ENCODE measurements at regions not wholly inside any gene's neighbourhood (a gene's known extent, or its start where the extent isn't known, plus 50 kb on each side); places are given as distances from the start of the nearest gene placed in this dataset.

DNA sequence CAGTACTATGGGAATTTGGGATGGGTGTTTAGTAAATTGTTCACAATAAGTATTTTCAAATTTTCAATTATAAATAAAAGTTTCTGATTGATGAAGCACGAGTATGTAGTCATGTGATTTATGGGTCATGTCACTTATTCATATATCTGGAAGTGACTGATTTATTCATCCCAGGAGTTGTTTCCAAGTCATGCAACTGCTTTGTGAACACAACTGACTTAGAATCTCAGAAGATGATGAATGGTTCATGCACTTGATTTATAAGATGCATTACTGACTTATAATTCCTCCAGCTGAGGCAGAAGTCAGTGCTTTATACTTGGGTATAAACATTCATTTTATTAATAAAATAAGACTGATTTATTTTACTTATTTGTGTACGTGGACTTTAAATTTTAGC, 137.8 kb upstream of the CBLB start:
- 77% methylated on average over 2 of the region's 2 CpGs for WGBS
- TF ChIP-seq HNF4A (conservative IDR thresholded peaks at IDR 0.05) (no peak), GABPA (IDR thresholded peaks at IDR 0.05 in 1 of 2, conservative IDR thresholded peaks at IDR 0.05 in 1 of 2) (no peak)
- Histone ChIP-seq H3K4me1 (ENCODE audit: control insufficient read depth in 4 of 4, insufficient read depth in 4 of 4, low read length in 3 of 4) (no peaks in the 10 kb centered on the region), H3K27me3 (ENCODE audit: control insufficient read depth in 4 of 4, insufficient read depth in 4 of 4, low read length in 3 of 4) (no peaks in the 10 kb centered on the region), H3K36me3 (ENCODE audit: control insufficient read depth in 4 of 4, insufficient read depth in 3 of 4, low read depth in 1 of 4, low read length in 3 of 4) (no peaks in the 10 kb centered on the region), H3K27ac (ENCODE audit: low read depth in 1 of 2, low read length in 2 of 2) (no peak overlapping the region), H3K9ac (ENCODE audit: low read depth in 1 of 2, low read length in 2 of 2) (no peak overlapping the region), H3K9me3 (ENCODE audit: control insufficient read depth in 4 of 4, low read length in 3 of 4) (no peaks in the 10 kb centered on the region), H3K4me3 (ENCODE audit: low read depth in 1 of 3, low read length in 3 of 3) (no peak overlapping the region)
- no peak for DNase-seq (ENCODE audit: low spot score)

DNA sequence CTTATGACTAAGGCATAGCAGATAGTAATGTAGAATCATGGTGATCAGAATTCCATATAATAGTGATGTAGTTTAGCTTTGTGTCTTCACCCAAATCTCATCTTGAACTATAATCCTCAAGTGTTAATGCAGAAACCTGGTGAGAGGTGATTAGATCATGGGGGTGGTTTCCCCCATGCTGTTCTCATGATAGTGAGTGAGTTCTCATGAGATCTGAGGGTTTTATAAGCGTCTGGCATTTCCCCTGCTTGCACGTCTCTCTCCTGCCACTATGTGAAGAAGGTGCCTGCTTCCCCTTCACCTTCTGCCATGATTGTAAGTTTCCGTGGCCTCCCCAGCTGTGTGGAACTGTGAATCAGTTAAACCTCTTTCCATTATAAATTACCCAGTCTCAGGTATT, 138.7 kb upstream of the CBLB start:
- Histone ChIP-seq H3K27ac (ENCODE audit: low read depth in 1 of 2, low read length in 2 of 2) (no peak overlapping the region), H3K4me1 (ENCODE audit: control insufficient read depth in 4 of 4, insufficient read depth in 4 of 4, low read length in 3 of 4) (no peaks in the 10 kb centered on the region), H3K9me3 (ENCODE audit: control insufficient read depth in 4 of 4, low read length in 3 of 4) (no peaks in the 10 kb centered on the region), H3K36me3 (ENCODE audit: control insufficient read depth in 4 of 4, insufficient read depth in 3 of 4, low read depth in 1 of 4, low read length in 3 of 4) (no peaks in the 10 kb centered on the region), H3K9ac (ENCODE audit: low read depth in 1 of 2, low read length in 2 of 2) (no peak overlapping the region), H3K4me3 (ENCODE audit: low read depth in 1 of 3, low read length in 3 of 3) (no peak overlapping the region), H3K27me3 (ENCODE audit: control insufficient read depth in 4 of 4, insufficient read depth in 4 of 4, low read length in 3 of 4) (no peaks in the 10 kb centered on the region)
- TF ChIP-seq ZBTB33 (IDR thresholded peaks at IDR 0.05), result no peak
- TF ChIP-seq FOXA2 (IDR thresholded peaks at IDR 0.05), result no peak
- TF ChIP-seq CTCF (IDR thresholded peaks at IDR 0.05; ENCODE audit: low read depth, low read length, missing input control), result no peak
- no peak for TF ChIP-seq SP1 (IDR thresholded peaks at IDR 0.05)
- TF ChIP-seq JUND (IDR thresholded peaks at IDR 0.05), result no peak
- no peak for TF ChIP-seq HNF4A (conservative IDR thresholded peaks at IDR 0.05)
- TF ChIP-seq REST (IDR thresholded peaks at IDR 0.05), result no peak
- no peak for TF ChIP-seq NR2F2 (IDR thresholded peaks at IDR 0.05)
- TF ChIP-seq GABPA (IDR thresholded peaks at IDR 0.05 in 1 of 2, conservative IDR thresholded peaks at IDR 0.05 in 1 of 2), result no peak
- TF ChIP-seq, protein P1, sequence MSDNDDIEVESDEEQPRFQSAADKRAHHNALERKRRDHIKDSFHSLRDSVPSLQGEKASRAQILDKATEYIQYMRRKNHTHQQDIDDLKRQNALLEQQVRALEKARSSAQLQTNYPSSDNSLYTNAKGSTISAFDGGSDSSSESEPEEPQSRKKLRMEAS (IDR thresholded peaks at IDR 0.05), result no peak
- TF ChIP-seq RAD21 (IDR thresholded peaks at IDR 0.05), result no peak
- TF ChIP-seq HNF4G (IDR thresholded peaks at IDR 0.05), result no peak
- no peak for TF ChIP-seq TAF1 (conservative IDR thresholded peaks at IDR 0.05)
- no peak for TF ChIP-seq EGR1 (IDR thresholded peaks at IDR 0.05; ENCODE audit: low read depth in 2 of 2)
- no peak for TF ChIP-seq YY1 (IDR thresholded peaks at IDR 0.05)
- TF ChIP-seq, protein P2, sequence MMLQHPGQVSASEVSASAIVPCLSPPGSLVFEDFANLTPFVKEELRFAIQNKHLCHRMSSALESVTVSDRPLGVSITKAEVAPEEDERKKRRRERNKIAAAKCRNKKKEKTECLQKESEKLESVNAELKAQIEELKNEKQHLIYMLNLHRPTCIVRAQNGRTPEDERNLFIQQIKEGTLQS (IDR thresholded peaks at IDR 0.05), result no peak
- no peak for TF ChIP-seq RXRA (IDR thresholded peaks at IDR 0.05)
- no peak for TF ChIP-seq FOXA1 (IDR thresholded peaks at IDR 0.05)
- no peak for DNase-seq (ENCODE audit: low spot score)
- 79% methylated on average over 3 of the region's 3 CpGs for WGBS

Data from liver (tissue), 8 donors.